Ovary (tissue), 7 donors: ENCODE measurements at regions not wholly inside any gene's neighbourhood (a gene's known extent, or its start where the extent isn't known, plus 50 kb on each side); places are given as distances from the start of the nearest gene placed in this dataset.
A peak's percentile ranks its signal among the peaks of the same experiment; 100 is the strongest.
"Not testable (repeated sequence)": the region's sequence is repeated elsewhere in the genome, so short reads cannot be mapped to it uniquely, and the experiment has no call there.

Experiments
- DNase-seq, 5 donors: peaks; one replicate each; pipeline ENCODE4 v3.0.0-alpha.2; 2019 to 2020
- H3K27ac ChIP-seq, 2 donors: fragments of 200-600 bp; one replicate each; pipeline versions ENCODE4 v1.5.1 to v1.8.0; 2019 to 2022
- H3K27me3 ChIP-seq: fragments of 200-600 bp; one replicate; pipeline ENCODE4 v1.8.0; 2022
- H3K36me3 ChIP-seq: fragments of 200-600 bp; sonication (generic); one replicate; pipeline ENCODE4 v1.5.1; 2019
- H3K4me1 ChIP-seq: one replicate; pipeline ENCODE4 v1.8.1; 2013; ENCODE audit warnings: mild to moderate bottlenecking, moderate library complexity; ENCODE audit not compliant: insufficient read depth
- H3K4me3 ChIP-seq: fragments of 200-600 bp; sonication (generic); one replicate; pipeline ENCODE4 v1.5.1; 2017
- H3K9me3 ChIP-seq, 2 donors: fragments of 200-600 bp in 1 of 2; sonication (generic) in 1 of 2; one replicate each; pipeline versions ENCODE4 v1.5.1 to v1.8.1; 2013 to 2019; ENCODE audit warnings: mild to moderate bottlenecking in 1 of 2, moderate library complexity in 1 of 2
- EP300 ChIP-seq: sonication (generic); formaldehyde crosslinking; IDR thresholded peaks from one replicate; pipeline ENCODE4 v1.6.1; 2017; ENCODE audit warnings: antibody characterized with exemption
- POLR2A ChIP-seq: fragments of 450-650 bp; IDR thresholded peaks from one replicate; pipeline ENCODE4 v1.6.1; 2017; ENCODE audit warnings: antibody characterized with exemption, mild to moderate bottlenecking, moderate library complexity
- WGBS, 3 donors: extraction: QIAGEN DNeasy Blood & Tissue Kit in 1 of 3; methylation state at CpG; one replicate each; pipeline versions ENCODE4 v1.1.5 to v1.1.7; 2013 to 2017; 5-methylcytosine and 5-hydroxymethylcytosine counted together
- intact Hi-C, 4 donors: fragments of 100-400 bp; cut with DNase I; formaldehyde crosslinking; loops; one replicate each; pipeline versions ENCODE4 v1.11.0 to v1.15.1; 2022 to 2023
- TF ChIP-seq, protein P1 (sequence below), 3 donors: fragments of 450-650 bp in 2 of 3; fragments of 200-600 bp in 1 of 3; IDR thresholded peaks; one replicate each; pipeline versions ENCODE4 v1.5.1 to v1.8.0; 2016 to 2022; ENCODE audit warnings: antibody characterized with exemption in 3 of 3, mild to moderate bottlenecking in 1 of 3
- donor health status: DM: no; HTN: no; CAD: no; lungs with moderate emphysema.
- donor health status: DM: no; HTN: no; CAD: no.
- donor health status: Bipolar disorder and iron deficiency.
- donor health status: DM: no; HTN: no; CAD: no.
- donor health status: DM: yes; HTN: yes; CAD: no.

DNA sequence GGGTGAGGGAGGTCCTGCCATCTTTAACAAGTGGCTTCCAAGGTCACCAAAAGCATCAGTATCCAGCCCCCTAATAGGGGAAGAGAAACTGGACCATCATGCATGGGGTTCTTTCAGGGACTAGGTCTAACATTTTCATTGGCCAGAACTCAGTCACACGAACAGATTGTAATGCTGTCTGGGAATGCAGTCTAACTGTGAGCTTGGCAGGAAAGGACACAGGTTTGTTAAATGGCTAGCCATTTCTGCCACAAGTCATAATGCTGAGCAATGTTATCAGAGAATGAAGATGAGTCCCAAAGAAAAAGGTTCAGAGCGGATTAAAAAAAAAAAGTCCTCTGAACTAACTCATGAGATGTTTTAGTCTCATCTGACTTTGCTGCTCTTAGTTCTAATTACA, 70.9 kb upstream of the TNP1 start:
- H3K27me3 ChIP-seq: no peaks in the 10 kb centered on the region
- H3K36me3 ChIP-seq: no peaks in the 10 kb centered on the region
- WGBS, 3 donors: 91 to 97% (median 94%) methylated on average over 2 of the region's 2 CpGs
- DNase-seq: no peak
- H3K9me3 ChIP-seq: no peaks in the 10 kb centered on the region
- TF ChIP-seq, protein P1, sequence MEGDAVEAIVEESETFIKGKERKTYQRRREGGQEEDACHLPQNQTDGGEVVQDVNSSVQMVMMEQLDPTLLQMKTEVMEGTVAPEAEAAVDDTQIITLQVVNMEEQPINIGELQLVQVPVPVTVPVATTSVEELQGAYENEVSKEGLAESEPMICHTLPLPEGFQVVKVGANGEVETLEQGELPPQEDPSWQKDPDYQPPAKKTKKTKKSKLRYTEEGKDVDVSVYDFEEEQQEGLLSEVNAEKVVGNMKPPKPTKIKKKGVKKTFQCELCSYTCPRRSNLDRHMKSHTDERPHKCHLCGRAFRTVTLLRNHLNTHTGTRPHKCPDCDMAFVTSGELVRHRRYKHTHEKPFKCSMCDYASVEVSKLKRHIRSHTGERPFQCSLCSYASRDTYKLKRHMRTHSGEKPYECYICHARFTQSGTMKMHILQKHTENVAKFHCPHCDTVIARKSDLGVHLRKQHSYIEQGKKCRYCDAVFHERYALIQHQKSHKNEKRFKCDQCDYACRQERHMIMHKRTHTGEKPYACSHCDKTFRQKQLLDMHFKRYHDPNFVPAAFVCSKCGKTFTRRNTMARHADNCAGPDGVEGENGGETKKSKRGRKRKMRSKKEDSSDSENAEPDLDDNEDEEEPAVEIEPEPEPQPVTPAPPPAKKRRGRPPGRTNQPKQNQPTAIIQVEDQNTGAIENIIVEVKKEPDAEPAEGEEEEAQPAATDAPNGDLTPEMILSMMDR (IDR thresholded peaks at IDR 0.05): no peak
- no peak for TF ChIP-seq EP300
- peaks cover 12% of the 10 kb centered on the region for H3K4me1 ChIP-seq
- no peak overlapping the region for H3K4me3 ChIP-seq
- H3K27ac ChIP-seq: no peak overlapping the region
- intact Hi-C loops: loop anchor here in 1 of 4 donors (10.0 kb wide), 1 partner anchor 226 kb away; no protein-coding TSS in a partner anchor

DNA sequence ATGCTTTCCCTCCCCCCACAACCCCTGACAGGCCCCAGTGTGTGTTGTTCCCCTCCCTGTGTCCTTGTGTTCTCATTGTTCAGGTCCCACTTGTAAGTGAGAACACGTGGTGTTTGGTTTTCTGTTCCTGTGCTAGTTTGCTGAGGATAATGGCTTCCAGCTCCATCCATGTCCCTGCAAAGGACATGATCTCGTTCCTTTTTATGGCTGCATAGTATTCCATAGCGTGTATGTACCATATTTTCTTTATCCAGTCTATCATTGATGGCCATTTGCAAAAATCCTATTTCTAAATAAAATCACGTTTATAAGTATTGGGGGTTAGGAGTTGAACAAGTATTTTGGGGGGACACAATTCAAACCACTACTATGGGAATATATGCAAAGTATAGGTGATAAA, 69.5 kb upstream of the TNP1 start:
- H3K27ac ChIP-seq, H3K9me3 ChIP-seq, H3K36me3 ChIP-seq, H3K4me1 ChIP-seq, H3K27me3 ChIP-seq, DNase-seq, intact Hi-C loops, H3K4me3 ChIP-seq: not testable (repeated sequence)
- WGBS, 3 donors: 83 to 91% (median 87%) methylated on average over 4 of the region's 4 CpGs

DNA sequence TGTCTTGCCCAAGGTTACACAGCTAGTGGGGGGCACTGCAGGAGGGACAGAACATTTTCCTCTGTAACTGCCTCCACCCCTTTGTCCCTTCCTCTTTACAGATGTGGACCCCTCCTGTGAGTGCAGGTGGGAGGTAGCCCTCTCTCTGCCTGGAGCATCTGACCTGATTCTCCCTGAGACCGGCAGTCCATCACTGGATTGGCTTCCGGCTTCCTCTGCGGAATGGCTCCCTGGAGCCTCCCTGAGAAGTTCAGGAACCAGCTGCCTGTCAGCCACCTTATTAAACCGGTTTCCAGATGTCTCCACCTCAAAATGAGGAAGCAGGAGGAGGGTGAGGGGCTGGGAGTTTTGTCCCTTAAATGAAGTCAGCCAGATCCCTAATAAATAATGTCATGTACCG, 67.3 kb upstream of the TNP1 start:
- Histone ChIP-seq H3K4me1 (peaks cover 2% of the 10 kb centered on the region), H3K4me3 (no peak overlapping the region), H3K27ac (no peak overlapping the region), H3K36me3 (no peaks in the 10 kb centered on the region), H3K27me3 (no peaks in the 10 kb centered on the region), H3K9me3 (no peaks in the 10 kb centered on the region)
- intact Hi-C loops: no loop called here
- WGBS, 3 donors: 75 to 86% (median 82%) methylated on average over 5 of the region's 5 CpGs
- no peak for DNase-seq
- TF ChIP-seq POLR2A: no peak
- TF ChIP-seq, protein P1 (IDR thresholded peaks at IDR 0.05): no peak
- no peak for TF ChIP-seq EP300

DNA sequence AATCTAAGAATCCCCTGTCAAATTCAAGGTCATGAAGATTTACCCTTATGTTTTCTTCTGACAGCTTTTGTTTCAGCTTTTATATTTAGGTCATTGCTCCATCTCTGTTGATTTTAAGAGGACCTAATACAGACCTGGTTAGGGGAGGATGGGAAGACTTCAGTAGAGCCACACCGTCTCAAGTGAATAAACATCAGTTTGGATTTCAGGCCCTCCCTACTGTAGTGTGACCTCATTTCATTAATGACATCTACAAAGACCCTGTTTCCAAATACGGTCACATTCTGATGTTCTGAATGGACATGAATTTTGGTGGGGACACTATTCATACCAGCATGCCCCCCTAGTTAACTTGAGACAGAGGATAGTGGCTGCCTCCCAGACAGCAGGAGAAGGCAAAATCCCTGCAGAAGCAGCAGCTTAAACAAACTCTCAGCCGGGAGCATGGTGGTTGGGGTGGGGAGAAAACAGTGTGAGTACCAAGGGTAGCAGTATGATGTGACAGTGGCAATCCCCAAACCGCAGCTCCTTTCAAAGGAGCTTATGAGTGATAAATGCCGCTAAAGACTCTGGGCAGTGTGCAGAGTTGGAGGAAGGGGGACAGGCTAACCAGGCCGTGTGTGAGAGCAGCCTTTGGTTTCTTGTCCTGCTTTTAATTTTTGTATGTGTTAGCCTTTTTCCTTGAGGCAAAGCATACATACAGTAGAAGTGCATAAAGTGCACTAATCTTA, 65.9 kb upstream of the TNP1 start:
- WGBS, 3 donors: 70 to 82% (median 76%) methylated on average over 6 of the region's 6 CpGs
- no peak for TF ChIP-seq EP300
- Histone ChIP-seq H3K27ac (peak overlapping the region in 1 of 2 donors; percentile 7), H3K4me3 (no peak overlapping the region), H3K36me3 (no peaks in the 10 kb centered on the region), H3K27me3 (no peaks in the 10 kb centered on the region), H3K9me3 (no peaks in the 10 kb centered on the region), H3K4me1 (peaks cover 6% of the 10 kb centered on the region)
- no peak for DNase-seq
- intact Hi-C loops: no loop called here

DNA sequence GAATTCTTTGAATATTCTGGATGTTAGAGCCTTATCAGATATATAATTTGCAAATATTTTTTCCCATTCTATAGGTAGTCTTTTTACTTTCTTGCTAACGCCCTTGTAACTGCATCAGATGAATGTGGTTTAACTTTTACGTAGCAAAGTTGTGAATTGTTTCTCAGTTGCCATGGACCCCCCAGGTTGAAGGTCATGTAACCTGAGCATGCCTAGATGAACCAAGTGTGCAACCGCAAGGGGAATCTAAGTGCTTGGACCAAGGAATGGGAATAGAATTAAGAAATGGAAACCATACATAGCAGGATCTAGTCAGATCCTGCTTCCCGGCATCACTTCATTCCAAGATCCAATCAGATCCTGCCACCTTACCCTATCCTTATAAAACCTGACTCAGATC, 65.1 kb upstream of the TNP1 start:
- no peak for TF ChIP-seq EP300
- TF ChIP-seq, protein P1 (IDR thresholded peaks at IDR 0.05): no peak
- TF ChIP-seq POLR2A: no peak
- H3K27ac ChIP-seq: no peak overlapping the region
- DNase-seq: no peak
- intact Hi-C loops: no loop called here
- H3K4me1 ChIP-seq: peaks cover 6% of the 10 kb centered on the region
- no peaks in the 10 kb centered on the region for H3K9me3 ChIP-seq
- WGBS, 3 donors: 94 to 95% (median 94%) methylated on average over 4 of the region's 4 CpGs
- H3K4me3 ChIP-seq: no peak overlapping the region
- H3K36me3 ChIP-seq: no peaks in the 10 kb centered on the region
- H3K27me3 ChIP-seq: no peaks in the 10 kb centered on the region
